Endothelial cell of umbilical vein (primary cell): ENCODE measurements at regions not wholly inside any gene's neighbourhood (a gene's known extent, or its start where the extent isn't known, plus 50 kb on each side); places are given as distances from the start of the nearest gene placed in this dataset.

ENCODE experiments used
- BruUV-seq: library from RNA; stranded (reverse); fragments of 400-500 nt; replicated peaks from 2 replicates; lab custom pipeline; 2021; lab: Mats Ljungman, UMichigan
- CTCF ChIA-PET: fragments of 300-600, 350-600 bp; sonication (Branson Sonifier 250); formaldehyde crosslinking; loops from one replicate; lab custom pipeline; 2021; ENCODE audit warnings: antibody characterized with exemption, inconsistent platforms; lab: Charles Lee
- POLR2A ChIA-PET: fragments of 300-600, 350-600 bp; sonication (Branson Sonifier 250); formaldehyde crosslinking; loops from one replicate; lab custom pipeline; 2021; ENCODE audit warnings: antibody characterized with exemption, inconsistent platforms; lab: Charles Lee
- DNase-seq: peaks from one replicate; pipeline ENCODE4 v3.0.0-alpha.2; 2011; ENCODE audit warnings: low read depth, low spot score
- FAIRE-seq: peaks from 2 replicates; lab custom pipeline; 2011; peaks lifted over from hg19 to GRCh38; lab: Jason Lieb, UNC
- H2AFZ ChIP-seq: 2 replicates; pipeline ENCODE4 v1.6.0; 2012; ENCODE audit warnings: low read depth, low read length, control low read depth, inconsistent platforms
- H3K27ac ChIP-seq: 2 replicates; pipeline ENCODE4 v1.5.1; 2011; ENCODE audit warnings: low read depth, mild to moderate bottlenecking, control low read depth, low read length, moderate library complexity; ENCODE audit not compliant: insufficient read depth
- H3K27me3 ChIP-seq, 2 experiments: 2 replicates each; pipeline versions ENCODE4 v1.6.0 to v1.6.1; 2011; ENCODE audit warnings: low read length in 2 of 2, mixed read lengths in 1 of 2; ENCODE audit not compliant: control insufficient read depth in 2 of 2, insufficient read depth in 2 of 2
- H3K36me3 ChIP-seq, 2 experiments: 2 replicates in 1 of 2; 3 replicates in 1 of 2; pipeline ENCODE4 v1.5.1; 2011; ENCODE audit warnings: low read length in 2 of 2, mild to moderate bottlenecking in 1 of 2, moderate library complexity in 1 of 2; ENCODE audit not compliant: control insufficient read depth in 2 of 2, insufficient read depth in 2 of 2; ENCODE audit errors: extremely low read depth in 1 of 2
- H3K4me1 ChIP-seq: 3 replicates; pipeline ENCODE4 v1.5.1; 2011; ENCODE audit warnings: mild to moderate bottlenecking, low read length; ENCODE audit not compliant: control insufficient read depth, insufficient read depth; ENCODE audit errors: extremely low read depth
- H3K4me2 ChIP-seq: 2 replicates; pipeline ENCODE4 v1.6.1; 2011; ENCODE audit warnings: low read length, control low read depth, mixed read lengths; ENCODE audit not compliant: insufficient read depth
- H3K4me3 ChIP-seq, 3 experiments: fragments of 200-600 bp in 1 of 3; sonication (generic), shearing (Covaris generic) in 1 of 3; replicated peaks in 1 of 3; 2 replicates each; pipeline ENCODE4 v1.5.1; 2011 to 2016; ENCODE audit warnings: control low read depth in 3 of 3, low read length in 3 of 3, mild to moderate bottlenecking in 2 of 3, inconsistent platforms in 1 of 3, low read depth in 1 of 3, moderate library complexity in 1 of 3; ENCODE audit not compliant: insufficient read depth in 1 of 3
- H3K79me2 ChIP-seq: 2 replicates; pipeline ENCODE4 v1.6.0; 2012; ENCODE audit warnings: low read length, inconsistent platforms; ENCODE audit not compliant: control insufficient read depth, insufficient read depth
- H3K9ac ChIP-seq: replicated peaks from 2 replicates; pipeline ENCODE3; 2011; ENCODE audit warnings: low read length, control low read depth; ENCODE audit not compliant: insufficient read depth; ENCODE audit errors: extremely low read depth
- H3K9me1 ChIP-seq: replicated peaks from 3 replicates; pipeline ENCODE4 v1.6.0; 2011; ENCODE audit warnings: mild to moderate bottlenecking, low read length; ENCODE audit not compliant: control insufficient read depth, insufficient read depth; ENCODE audit errors: extremely low read depth
- H3K9me3 ChIP-seq: replicated peaks from 2 replicates; pipeline ENCODE4 v1.5.1; 2012; ENCODE audit warnings: low read length, inconsistent platforms; ENCODE audit not compliant: control insufficient read depth, insufficient read depth
- H4K20me1 ChIP-seq: replicated peaks from 2 replicates; pipeline ENCODE3; 2011; ENCODE audit warnings: mild to moderate bottlenecking, low read length; ENCODE audit not compliant: control insufficient read depth, insufficient read depth; ENCODE audit errors: extremely low read depth
- EZH2 ChIP-seq: IDR thresholded peaks from 2 replicates; pipeline ENCODE4 v1.6.1; 2012; ENCODE audit warnings: borderline replicate concordance, low read depth, mild to moderate bottlenecking, moderate library complexity, low read length, inconsistent platforms; ENCODE audit not compliant: severe bottlenecking
- FOS ChIP-seq: IDR thresholded peaks from 2 replicates; pipeline ENCODE4 v1.6.1; 2011; ENCODE audit warnings: mild to moderate bottlenecking, low read length, moderate library complexity, borderline replicate concordance; ENCODE audit not compliant: insufficient read depth
- GATA2 ChIP-seq: IDR thresholded peaks from 2 replicates; pipeline ENCODE4 v1.7.0; 2011; ENCODE audit warnings: low read depth, mild to moderate bottlenecking, moderate library complexity, mixed read lengths, low read length; ENCODE audit not compliant: insufficient read length, insufficient read depth
- JUN ChIP-seq: IDR thresholded peaks from 2 replicates; pipeline ENCODE4 v1.6.1; 2011; ENCODE audit warnings: borderline replicate concordance, low read depth; ENCODE audit not compliant: insufficient read length, insufficient read depth
- MYC ChIP-seq: IDR thresholded peaks from one replicate; pipeline ENCODE4 v1.6.1; 2011; ENCODE audit warnings: mild to moderate bottlenecking, low read depth, low read length
- POLR2A ChIP-seq: IDR thresholded peaks from 2 replicates; pipeline ENCODE4 v1.6.1; 2012; ENCODE audit warnings: low read depth, mild to moderate bottlenecking, control low read depth, low read length
- POLR2AphosphoS5 ChIP-seq: IDR thresholded peaks from 2 replicates; pipeline ENCODE4 v1.6.1; 2012; ENCODE audit warnings: low read depth, mild to moderate bottlenecking, control low read depth, low read length, moderate library complexity; ENCODE audit not compliant: insufficient read depth
- dilution Hi-C: fragments of 300-500 bp; cut with MboI; formaldehyde crosslinking; loops from one replicate; pipeline ENCODE4 v1.15.0; 2019; ENCODE audit warnings: low sequenced_read_pairs; ENCODE audit not compliant: extremely low pct_ligation_motif_present
- intact Hi-C: fragments of 100-400 bp; cut with micrococcal nuclease; formaldehyde crosslinking; loops from one replicate; pipeline ENCODE4 v1.10.0; 2022
- TF ChIP-seq, protein P1 (sequence below): IDR thresholded peaks from 2 replicates; pipeline ENCODE4 v1.6.1; 2011; ENCODE audit not compliant: insufficient read depth, insufficient read length
- TF ChIP-seq, protein P2 (sequence below), 2 donors: IDR thresholded peaks; 1 replicate in 1 of 2; 2 replicates in 1 of 2; pipeline ENCODE4 v1.5.1; 2011; ENCODE audit warnings: low read length in 2 of 2, mild to moderate bottlenecking in 2 of 2, moderate library complexity in 2 of 2, control low read depth in 1 of 2, inconsistent platforms in 1 of 2, low read depth in 1 of 2; ENCODE audit not compliant: insufficient read depth in 1 of 2; ENCODE audit errors: extremely low read depth in 1 of 2

DNA sequence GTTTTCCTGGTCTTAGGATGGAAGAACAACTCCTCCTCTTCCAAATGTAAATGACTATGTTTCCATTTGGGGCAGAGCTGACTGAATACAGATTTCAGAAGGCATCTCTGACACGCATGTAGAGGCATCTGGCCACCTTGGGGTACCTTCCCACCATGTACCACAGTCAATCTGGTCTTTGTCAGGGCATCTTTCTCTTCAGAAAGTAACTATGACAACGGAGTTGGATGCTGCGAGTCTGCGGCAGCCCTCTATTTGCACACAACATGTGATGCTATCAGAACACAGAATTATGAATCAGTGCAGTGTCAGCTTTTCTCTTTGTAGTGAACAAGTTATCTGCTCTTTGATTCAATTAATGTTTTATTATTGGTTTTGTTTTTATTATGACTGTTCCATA, 94.7 kb downstream of the TSEN15 start:
- H3K4me2 ChIP-seq: no peak overlapping the region
- H3K4me3 ChIP-seq: no peak overlapping the region
- H2AFZ ChIP-seq: no peak overlapping the region
- H3K4me1 ChIP-seq: peaks cover 2% of the 10 kb centered on the region
- no TSS peak for BruUV-seq
- dilution Hi-C loops (no loop called here), intact Hi-C loops (no loop called here)
- no peak overlapping the region for H3K9ac ChIP-seq
- CTCF ChIA-PET: interaction anchor here (0.9 kb wide), 1 partner anchor 76 kb away, joined by 3 read pairs; no protein-coding TSS in a partner anchor
- no peaks in the 10 kb centered on the region for H3K79me2 ChIP-seq
- no peaks in the 10 kb centered on the region for H3K9me3 ChIP-seq
- no peak for TF ChIP-seq MYC
- TF ChIP-seq, protein P1, sequence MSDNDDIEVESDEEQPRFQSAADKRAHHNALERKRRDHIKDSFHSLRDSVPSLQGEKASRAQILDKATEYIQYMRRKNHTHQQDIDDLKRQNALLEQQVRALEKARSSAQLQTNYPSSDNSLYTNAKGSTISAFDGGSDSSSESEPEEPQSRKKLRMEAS: no peak
- TF ChIP-seq JUN: no peak
- TF ChIP-seq EZH2: no peak
- TF ChIP-seq GATA2: no peak
- TF ChIP-seq, protein P2, sequence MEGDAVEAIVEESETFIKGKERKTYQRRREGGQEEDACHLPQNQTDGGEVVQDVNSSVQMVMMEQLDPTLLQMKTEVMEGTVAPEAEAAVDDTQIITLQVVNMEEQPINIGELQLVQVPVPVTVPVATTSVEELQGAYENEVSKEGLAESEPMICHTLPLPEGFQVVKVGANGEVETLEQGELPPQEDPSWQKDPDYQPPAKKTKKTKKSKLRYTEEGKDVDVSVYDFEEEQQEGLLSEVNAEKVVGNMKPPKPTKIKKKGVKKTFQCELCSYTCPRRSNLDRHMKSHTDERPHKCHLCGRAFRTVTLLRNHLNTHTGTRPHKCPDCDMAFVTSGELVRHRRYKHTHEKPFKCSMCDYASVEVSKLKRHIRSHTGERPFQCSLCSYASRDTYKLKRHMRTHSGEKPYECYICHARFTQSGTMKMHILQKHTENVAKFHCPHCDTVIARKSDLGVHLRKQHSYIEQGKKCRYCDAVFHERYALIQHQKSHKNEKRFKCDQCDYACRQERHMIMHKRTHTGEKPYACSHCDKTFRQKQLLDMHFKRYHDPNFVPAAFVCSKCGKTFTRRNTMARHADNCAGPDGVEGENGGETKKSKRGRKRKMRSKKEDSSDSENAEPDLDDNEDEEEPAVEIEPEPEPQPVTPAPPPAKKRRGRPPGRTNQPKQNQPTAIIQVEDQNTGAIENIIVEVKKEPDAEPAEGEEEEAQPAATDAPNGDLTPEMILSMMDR (IDR thresholded peaks at IDR 0.05; ENCODE audit: extremely low read depth in 1 of 2, insufficient read depth in 1 of 2, low read depth in 1 of 2, low read length in 2 of 2): no peak
- no peak for TF ChIP-seq FOS
- no peak for TF ChIP-seq POLR2AphosphoS5
- TF ChIP-seq POLR2A: no peak
- DNase-seq (no peak), FAIRE-seq (no peak)
- H3K9me1 ChIP-seq: no peaks in the 10 kb centered on the region
- H3K36me3 ChIP-seq: no peaks in the 10 kb centered on the region
- H4K20me1 ChIP-seq: no peaks in the 10 kb centered on the region
- peaks cover 8 to 14% of the 10 kb centered on the region in 2 experiments for H3K27me3 ChIP-seq
- H3K27ac ChIP-seq: no peak overlapping the region
- POLR2A ChIA-PET: no interaction called here
